ENCODE measurements at regions not wholly inside any gene's neighbourhood (a gene's known extent, or its start where the extent isn't known, plus 50 kb on each side); places are given as distances from the start of the nearest gene placed in this dataset.

DNA sequence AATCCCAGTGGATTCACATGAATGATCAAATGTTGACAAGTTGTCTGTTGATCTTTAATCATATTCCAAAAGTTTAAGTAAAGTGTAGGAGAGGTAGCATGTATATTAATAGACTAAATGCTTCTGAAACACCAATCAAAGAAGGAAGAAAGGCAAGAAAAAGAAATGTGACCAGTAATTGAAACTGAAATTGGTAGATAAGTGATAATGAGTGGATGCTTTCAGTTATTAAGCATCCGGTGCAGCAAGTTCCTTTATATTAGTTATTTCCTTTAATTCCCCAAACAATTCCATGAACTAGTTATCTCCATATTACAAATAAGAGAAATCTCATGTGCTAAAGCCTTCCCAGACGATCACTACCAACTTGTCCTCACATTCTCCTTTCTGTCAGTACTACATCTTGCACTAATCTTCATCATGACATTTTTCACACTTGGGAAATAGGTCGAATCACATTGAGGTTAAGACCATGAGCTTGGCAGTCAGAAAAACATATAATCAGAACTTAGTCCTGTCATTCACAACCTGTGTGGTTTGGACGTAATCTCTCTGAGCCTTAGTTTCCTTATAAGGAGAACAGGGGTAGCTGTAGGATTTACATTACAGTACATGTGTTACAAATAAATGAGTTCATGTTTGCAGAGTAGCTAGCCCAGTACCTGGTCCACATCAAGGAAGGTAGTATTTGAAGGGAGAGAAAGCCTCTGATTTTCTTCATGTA lies 182.1 kb downstream of the NOL4 start:
- TF ChIP-seq EZH2 (IDR thresholded peaks at IDR 0.05; ENCODE audit: borderline replicate concordance) (no peak), EZH2phosphoT487 (IDR thresholded peaks at IDR 0.05; ENCODE audit: low read depth, severe bottlenecking, unreplicated experiment) (no peak)
- TF ChIP-seq, protein P1, sequence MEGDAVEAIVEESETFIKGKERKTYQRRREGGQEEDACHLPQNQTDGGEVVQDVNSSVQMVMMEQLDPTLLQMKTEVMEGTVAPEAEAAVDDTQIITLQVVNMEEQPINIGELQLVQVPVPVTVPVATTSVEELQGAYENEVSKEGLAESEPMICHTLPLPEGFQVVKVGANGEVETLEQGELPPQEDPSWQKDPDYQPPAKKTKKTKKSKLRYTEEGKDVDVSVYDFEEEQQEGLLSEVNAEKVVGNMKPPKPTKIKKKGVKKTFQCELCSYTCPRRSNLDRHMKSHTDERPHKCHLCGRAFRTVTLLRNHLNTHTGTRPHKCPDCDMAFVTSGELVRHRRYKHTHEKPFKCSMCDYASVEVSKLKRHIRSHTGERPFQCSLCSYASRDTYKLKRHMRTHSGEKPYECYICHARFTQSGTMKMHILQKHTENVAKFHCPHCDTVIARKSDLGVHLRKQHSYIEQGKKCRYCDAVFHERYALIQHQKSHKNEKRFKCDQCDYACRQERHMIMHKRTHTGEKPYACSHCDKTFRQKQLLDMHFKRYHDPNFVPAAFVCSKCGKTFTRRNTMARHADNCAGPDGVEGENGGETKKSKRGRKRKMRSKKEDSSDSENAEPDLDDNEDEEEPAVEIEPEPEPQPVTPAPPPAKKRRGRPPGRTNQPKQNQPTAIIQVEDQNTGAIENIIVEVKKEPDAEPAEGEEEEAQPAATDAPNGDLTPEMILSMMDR (IDR thresholded peaks at IDR 0.05; ENCODE audit: poor library complexity) = no peak

Data from hepatocyte (in vitro differentiated cells).